Caco-2 (cell line): ENCODE measurements at regions not wholly inside any gene's neighbourhood (a gene's known extent, or its start where the extent isn't known, plus 50 kb on each side); places are given as distances from the start of the nearest gene placed in this dataset.

ENCODE experiments used
- BruUV-seq: library from RNA; stranded (reverse); fragments of 400-500 nt; replicated peaks from 2 replicates; lab custom pipeline; 2021; lab: Mats Ljungman, UMichigan
- CTCF ChIA-PET: fragments of 300-600 bp; sonication (Branson Sonifier 250); formaldehyde crosslinking; loops from one replicate; lab custom pipeline; 2022; ENCODE audit warnings: antibody characterized with exemption; lab: Charles Lee
- POLR2A ChIA-PET: fragments of 300-600 bp; sonication (Branson Sonifier 250); formaldehyde crosslinking; loops from one replicate; lab custom pipeline; 2022; ENCODE audit warnings: antibody characterized with exemption; lab: Charles Lee
- DNase-seq, 2 experiments: peaks; one replicate each; pipeline versions ENCODE4 v3.0.0 to v3.0.0-alpha.2; 2020 to 2022
- H3K27me3 ChIP-seq: replicated peaks from 2 replicates; pipeline ENCODE4 v1.6.0; 2011; ENCODE audit warnings: low read length; ENCODE audit not compliant: control insufficient read depth, insufficient read depth
- H3K36me3 ChIP-seq: 2 replicates; pipeline ENCODE4 v1.5.1; 2011; ENCODE audit warnings: low read length; ENCODE audit not compliant: control insufficient read depth, insufficient read depth
- H3K4me1 ChIP-seq: fragments of 250-450 bp; sonication (Bioruptor Pico); 2 replicates; pipeline ENCODE4 v1.5.1; 2020; ENCODE audit warnings: mild to moderate bottlenecking
- H3K4me3 ChIP-seq: 2 replicates; pipeline ENCODE4 v1.5.1; 2011; ENCODE audit warnings: low read depth, mild to moderate bottlenecking, control low read depth, low read length
- H3K9me3 ChIP-seq: fragments of 250-450 bp; sonication (Bioruptor Pico); 2 replicates; pipeline ENCODE4 v1.5.1; 2020; ENCODE audit warnings: mild to moderate bottlenecking, moderate library complexity
- H3K27ac Mint-ChIP-seq: one replicate; pipeline ENCODE4 v1.8.0; 2022; ENCODE audit warnings: mixed read lengths; ENCODE audit not compliant: unreplicated experiment
- H3K27me3 Mint-ChIP-seq: one replicate; pipeline ENCODE4 v1.8.0; 2022; ENCODE audit warnings: mixed read lengths; ENCODE audit not compliant: insufficient read depth, unreplicated experiment
- H3K36me3 Mint-ChIP-seq: one replicate; pipeline ENCODE4 v1.8.0; 2022; ENCODE audit warnings: mild to moderate bottlenecking, mixed read lengths; ENCODE audit not compliant: insufficient read depth, unreplicated experiment
- H3K4me1 Mint-ChIP-seq: one replicate; pipeline ENCODE4 v1.8.0; 2022; ENCODE audit warnings: low read depth, mixed read lengths; ENCODE audit not compliant: unreplicated experiment
- H3K4me3 Mint-ChIP-seq: one replicate; pipeline ENCODE4 v1.8.0; 2022; ENCODE audit warnings: mild to moderate bottlenecking, moderate library complexity, mixed read lengths; ENCODE audit not compliant: unreplicated experiment
- H3K9me3 Mint-ChIP-seq: one replicate; pipeline ENCODE4 v1.8.0; 2022; ENCODE audit warnings: mixed read lengths; ENCODE audit not compliant: unreplicated experiment
- intact Hi-C: fragments of 100-400 bp; cut with micrococcal nuclease; formaldehyde crosslinking; loops from one replicate; pipeline ENCODE4 v1.10.0; 2022; ENCODE audit not compliant: unreplicated experiment
- TF ChIP-seq, protein P1 (sequence below), 2 experiments: fragments of 200-600 bp in 1 of 2; IDR thresholded peaks; 1 replicate in 1 of 2; 2 replicates in 1 of 2; pipeline versions ENCODE4 v1.5.1 to v1.8.0; 2011 to 2022; ENCODE audit warnings: antibody characterized with exemption in 1 of 2, control low read depth in 1 of 2, inconsistent platforms in 1 of 2, low read depth in 1 of 2, low read length in 1 of 2, mild to moderate bottlenecking in 1 of 2, moderate library complexity in 1 of 2; ENCODE audit not compliant: insufficient read depth in 1 of 2, severe bottlenecking in 1 of 2, unreplicated experiment in 1 of 2

DNA sequence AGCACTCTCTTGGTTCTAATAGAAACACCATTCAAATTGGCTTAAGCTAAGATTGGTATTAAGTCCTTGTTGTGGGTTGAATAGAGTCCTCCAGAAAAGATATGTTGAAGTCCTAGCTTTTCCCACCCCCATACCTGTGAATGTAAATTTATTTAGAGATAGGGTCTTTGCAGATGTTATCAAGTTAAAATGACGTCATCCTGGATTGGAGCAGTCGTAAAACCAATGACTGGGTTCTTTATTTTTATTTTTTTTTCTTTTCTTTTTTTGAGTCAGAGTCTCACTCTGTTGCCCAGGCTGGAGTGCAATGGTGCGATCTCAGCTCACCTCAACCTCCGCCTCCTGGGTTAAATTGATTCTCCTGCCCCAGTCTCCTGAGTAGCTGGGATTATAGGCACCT, 658.6 kb upstream of the RBFOX1 start:
- peaks cover 3% of the 10 kb centered on the region for H3K27me3 Mint-ChIP-seq
- no peaks in the 10 kb centered on the region for H3K9me3 Mint-ChIP-seq
- Histone ChIP-seq H3K4me3 (no peak overlapping the region), H3K4me1 (no peaks in the 10 kb centered on the region), H3K36me3 (no peaks in the 10 kb centered on the region), H3K9me3 (no peaks in the 10 kb centered on the region), H3K27me3 (no peaks in the 10 kb centered on the region)
- no peak for DNase-seq
- no TSS peak for BruUV-seq
- H3K27ac Mint-ChIP-seq: no peak overlapping the region
- H3K4me1 Mint-ChIP-seq: no peaks in the 10 kb centered on the region
- no peak overlapping the region for H3K4me3 Mint-ChIP-seq
- CTCF ChIA-PET: no interaction called here
- H3K36me3 Mint-ChIP-seq: no peaks in the 10 kb centered on the region
- TF ChIP-seq, protein P1, sequence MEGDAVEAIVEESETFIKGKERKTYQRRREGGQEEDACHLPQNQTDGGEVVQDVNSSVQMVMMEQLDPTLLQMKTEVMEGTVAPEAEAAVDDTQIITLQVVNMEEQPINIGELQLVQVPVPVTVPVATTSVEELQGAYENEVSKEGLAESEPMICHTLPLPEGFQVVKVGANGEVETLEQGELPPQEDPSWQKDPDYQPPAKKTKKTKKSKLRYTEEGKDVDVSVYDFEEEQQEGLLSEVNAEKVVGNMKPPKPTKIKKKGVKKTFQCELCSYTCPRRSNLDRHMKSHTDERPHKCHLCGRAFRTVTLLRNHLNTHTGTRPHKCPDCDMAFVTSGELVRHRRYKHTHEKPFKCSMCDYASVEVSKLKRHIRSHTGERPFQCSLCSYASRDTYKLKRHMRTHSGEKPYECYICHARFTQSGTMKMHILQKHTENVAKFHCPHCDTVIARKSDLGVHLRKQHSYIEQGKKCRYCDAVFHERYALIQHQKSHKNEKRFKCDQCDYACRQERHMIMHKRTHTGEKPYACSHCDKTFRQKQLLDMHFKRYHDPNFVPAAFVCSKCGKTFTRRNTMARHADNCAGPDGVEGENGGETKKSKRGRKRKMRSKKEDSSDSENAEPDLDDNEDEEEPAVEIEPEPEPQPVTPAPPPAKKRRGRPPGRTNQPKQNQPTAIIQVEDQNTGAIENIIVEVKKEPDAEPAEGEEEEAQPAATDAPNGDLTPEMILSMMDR (IDR thresholded peaks at IDR 0.05; ENCODE audit: insufficient read depth in 1 of 2, low read depth in 1 of 2, low read length in 1 of 2, severe bottlenecking in 1 of 2, unreplicated experiment in 1 of 2): no peak
- intact Hi-C loops: no loop called here
- POLR2A ChIA-PET: no interaction called here

DNA sequence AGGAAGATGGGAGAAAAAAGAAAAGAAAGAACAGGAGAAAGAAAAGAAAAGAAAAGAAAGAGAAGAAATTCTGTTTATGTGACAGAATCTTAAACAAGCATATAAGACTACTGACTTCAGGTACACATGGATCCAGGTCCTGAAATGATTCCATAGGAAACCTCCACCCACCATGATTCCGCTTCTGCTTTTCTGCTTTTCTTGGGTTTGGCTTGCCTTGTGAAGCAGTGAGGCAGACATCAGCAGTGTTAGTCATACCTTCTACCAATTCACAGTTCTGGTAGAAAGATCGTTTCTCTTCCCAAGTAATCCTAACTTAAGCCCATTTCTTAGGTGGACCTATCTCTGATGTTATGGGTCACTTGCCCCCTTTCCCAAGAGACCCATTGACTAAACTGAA, 660.1 kb upstream of the RBFOX1 start:
- POLR2A ChIA-PET: no interaction called here

DNA sequence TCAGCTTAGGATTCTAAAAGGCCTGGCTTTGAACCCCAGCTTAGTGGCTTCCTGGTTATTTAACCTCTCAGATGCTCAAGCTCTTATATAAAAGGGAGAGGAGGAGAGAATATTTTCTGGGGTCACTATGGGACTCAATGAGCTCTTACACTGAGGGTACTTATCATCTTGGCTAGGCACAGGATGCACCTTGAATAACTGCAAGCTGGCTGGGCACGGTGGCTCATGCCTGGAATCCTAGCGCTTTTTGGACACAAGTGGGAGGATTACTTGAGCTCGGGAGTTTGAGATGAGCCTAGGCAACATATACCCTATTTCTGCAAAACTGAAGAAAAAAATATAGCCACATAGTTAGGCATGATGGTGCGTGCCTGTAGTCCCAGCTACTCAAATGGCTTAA, 665.3 kb upstream of the RBFOX1 start:
- ChIA-PET POLR2A (no interaction called here), CTCF (no interaction called here)
- DNase-seq: no peak
- no TSS peak for BruUV-seq
- Histone ChIP-seq H3K27me3 (no peaks in the 10 kb centered on the region), H3K36me3 (no peaks in the 10 kb centered on the region), H3K4me3 (no peak overlapping the region), H3K4me1 (no peaks in the 10 kb centered on the region), H3K9me3 (no peaks in the 10 kb centered on the region)
- Mint-ChIP-seq H3K9me3 (no peaks in the 10 kb centered on the region), H3K36me3 (no peaks in the 10 kb centered on the region), H3K4me3 (no peak overlapping the region), H3K27me3 (peaks cover 7% of the 10 kb centered on the region), H3K4me1 (no peaks in the 10 kb centered on the region), H3K27ac (no peak overlapping the region)
- intact Hi-C loops: no loop called here
- TF ChIP-seq, protein P1 (IDR thresholded peaks at IDR 0.05; ENCODE audit: insufficient read depth in 1 of 2, low read depth in 1 of 2, low read length in 1 of 2, severe bottlenecking in 1 of 2, unreplicated experiment in 1 of 2): no peak

More for the DNA sequence above, 660.1 kb upstream of the RBFOX1 start:
- intact Hi-C loops: no loop called here
- Mint-ChIP-seq H3K27ac (no peak overlapping the region), H3K36me3 (no peaks in the 10 kb centered on the region), H3K4me1 (no peaks in the 10 kb centered on the region), H3K4me3 (no peak overlapping the region), H3K27me3 (peaks cover 3% of the 10 kb centered on the region), H3K9me3 (no peaks in the 10 kb centered on the region)
- TF ChIP-seq, protein P1 (IDR thresholded peaks at IDR 0.05; ENCODE audit: insufficient read depth in 1 of 2, low read depth in 1 of 2, low read length in 1 of 2, severe bottlenecking in 1 of 2, unreplicated experiment in 1 of 2): no peak
- Histone ChIP-seq H3K27me3 (no peaks in the 10 kb centered on the region), H3K4me1 (no peaks in the 10 kb centered on the region), H3K9me3 (no peaks in the 10 kb centered on the region), H3K4me3 (no peak overlapping the region), H3K36me3 (no peaks in the 10 kb centered on the region)
- CTCF ChIA-PET: no interaction called here
- DNase-seq: no peak
- BruUV-seq: no TSS peak
